NCI-H748 (cell line): ENCODE measurements at regions not wholly inside any gene's neighbourhood (a gene's known extent, or its start where the extent isn't known, plus 50 kb on each side); places are given as distances from the start of the nearest gene placed in this dataset.
"Not testable (repeated sequence)": the region's sequence is repeated elsewhere in the genome, so short reads cannot be mapped to it uniquely, and the experiment has no call there.

Experiments
- DNase-seq: peaks from one replicate; lab custom pipeline; 2025; ENCODE audit not compliant: unreplicated experiment; lab: John Stamatoyannopoulos, UW

DNA sequence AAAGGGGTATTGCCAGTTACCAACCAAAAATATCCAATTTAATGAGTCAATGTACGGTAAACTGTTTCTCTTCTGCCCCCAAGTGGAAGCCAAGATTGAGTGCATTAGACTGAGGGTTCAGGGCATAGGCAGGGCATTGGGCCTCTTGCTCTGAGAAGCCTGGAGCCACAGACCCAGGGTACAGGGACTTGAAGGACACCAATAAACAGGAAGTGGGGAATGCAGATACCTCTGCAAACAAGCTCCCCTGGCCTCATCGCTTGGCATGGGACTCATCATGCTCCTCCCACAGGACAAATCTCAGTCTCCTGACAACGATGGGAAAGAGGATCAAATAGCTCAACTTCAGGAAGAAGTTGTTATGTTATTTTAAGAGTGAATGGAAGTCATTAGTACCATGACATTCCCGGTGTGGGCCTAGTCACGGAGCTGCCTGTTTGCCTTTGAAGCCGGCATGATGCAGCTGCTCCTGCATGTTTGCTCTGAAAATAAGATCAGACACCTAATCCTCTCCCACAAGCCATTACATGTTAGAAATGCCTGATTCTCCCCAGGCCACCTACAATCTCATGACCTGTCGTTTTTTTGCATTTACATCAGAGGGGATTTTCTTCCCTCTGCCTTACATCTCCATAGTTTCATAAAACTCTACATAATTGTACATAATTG lies 224.2 kb downstream of the RCHY1 start:
- peak; percentile 95 for DNase-seq

DNA sequence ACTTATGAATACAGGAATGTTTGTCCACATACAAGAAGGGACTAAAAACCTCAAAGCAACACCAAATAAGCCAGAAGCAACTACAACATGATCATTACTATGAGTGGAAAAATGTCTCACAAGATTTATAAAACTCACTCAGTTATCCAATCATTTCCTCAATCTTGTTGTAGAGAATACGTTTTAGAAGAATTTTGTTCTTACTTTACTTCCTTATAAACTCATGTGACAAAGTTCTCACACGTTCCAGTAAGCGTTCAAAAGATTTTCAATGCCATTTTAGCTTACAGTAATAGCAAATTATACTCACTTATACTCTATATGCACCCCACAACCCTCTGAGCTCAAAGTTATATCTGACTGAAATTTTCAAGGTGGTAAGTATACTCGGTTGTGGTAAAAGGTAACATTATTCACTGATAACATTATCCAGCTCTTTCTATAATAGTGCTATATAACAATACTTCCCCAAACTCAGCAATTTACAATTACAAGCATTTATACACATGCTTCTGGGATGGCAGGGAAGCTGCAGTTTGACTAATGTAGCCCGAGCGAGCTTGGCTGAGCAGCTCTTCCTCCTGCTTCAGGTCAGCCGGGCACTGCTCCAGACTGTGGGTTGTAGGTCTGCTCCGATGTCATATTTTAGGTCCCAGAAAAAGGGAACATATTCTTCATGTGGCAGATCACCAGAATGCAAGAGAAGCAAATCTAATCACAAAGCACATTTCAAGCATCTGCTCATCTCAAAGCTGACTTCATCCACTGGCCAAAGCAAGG lies 226.3 kb downstream of the RCHY1 start:
- DNase-seq = no peak

DNA sequence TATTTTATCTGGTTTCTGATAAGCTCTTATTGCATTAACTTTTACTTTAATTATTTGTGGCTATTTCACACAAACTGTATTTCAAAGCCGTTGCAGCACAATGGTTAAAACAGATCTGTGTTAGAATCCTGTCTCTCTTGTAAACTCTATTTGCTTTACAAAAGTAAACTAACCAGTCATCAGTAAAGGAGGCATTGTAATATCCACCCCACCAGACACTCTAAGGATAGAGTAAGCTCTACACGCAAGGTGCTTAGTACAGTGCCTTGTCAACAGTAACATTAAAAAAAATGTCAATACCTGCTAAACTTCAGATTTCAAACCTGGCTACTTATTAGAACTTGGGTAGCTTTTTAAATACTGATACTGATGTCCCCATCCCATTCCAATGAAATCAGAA lies 228.4 kb downstream of the RCHY1 start:
- DNase-seq = no peak

DNA sequence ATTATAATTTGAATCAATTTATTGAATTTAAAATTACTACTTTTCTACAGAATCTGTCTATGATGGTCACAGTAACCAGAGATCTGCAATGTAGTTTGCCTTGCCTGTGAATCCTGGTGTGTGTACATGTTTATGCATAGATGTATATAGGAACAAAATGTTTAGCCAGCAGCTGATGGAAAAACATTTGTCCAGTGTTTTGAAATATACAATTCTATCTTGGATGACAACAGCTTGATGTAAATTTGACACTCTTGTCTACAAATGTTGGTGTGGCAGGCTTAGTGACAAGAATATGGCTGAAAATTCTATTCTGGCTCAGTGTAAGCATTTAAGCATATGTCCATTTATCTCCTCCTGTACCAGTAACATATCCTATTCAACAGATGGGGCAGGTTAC lies 229.4 kb downstream of the RCHY1 start:
- DNase-seq = no peak

DNA sequence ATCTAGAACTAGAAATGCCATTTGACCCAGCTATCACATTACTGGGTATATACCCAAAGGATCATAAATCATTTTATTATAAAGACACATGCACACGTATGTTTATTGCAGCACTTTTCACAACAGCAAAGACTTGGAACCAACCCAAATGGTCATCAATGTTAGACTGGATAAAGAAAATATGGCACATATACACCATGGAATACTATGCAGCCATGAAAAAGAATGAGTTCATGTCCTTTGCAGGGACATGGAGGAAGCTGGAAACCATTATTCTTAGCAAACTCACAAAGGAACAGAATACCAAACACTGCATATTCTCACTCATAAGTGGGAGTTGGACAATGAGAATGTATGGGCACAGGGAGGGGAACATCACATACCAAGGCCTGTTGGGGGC lies 233.7 kb downstream of the RCHY1 start:
- not testable (repeated sequence) for DNase-seq

DNA sequence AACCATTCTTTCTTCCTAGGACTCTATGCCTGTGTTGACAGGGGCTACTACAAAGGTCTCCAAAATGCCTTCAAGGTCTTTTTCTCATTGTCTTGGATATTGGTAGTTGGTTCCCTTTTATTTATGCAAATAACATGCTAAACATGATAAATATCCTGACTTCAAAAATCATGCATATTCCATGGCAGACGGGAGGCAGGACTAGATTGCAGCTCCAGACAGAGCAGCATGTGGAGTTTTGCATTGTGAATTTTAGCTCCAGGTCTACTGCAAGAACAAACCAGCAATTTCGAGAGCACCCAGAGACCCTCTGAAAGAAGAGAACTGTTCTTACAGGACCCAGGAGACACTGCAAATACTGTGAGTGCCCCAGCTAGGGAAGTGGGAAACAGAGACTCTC lies 254.9 kb downstream of the RCHY1 start:
- no peak for DNase-seq

DNA sequence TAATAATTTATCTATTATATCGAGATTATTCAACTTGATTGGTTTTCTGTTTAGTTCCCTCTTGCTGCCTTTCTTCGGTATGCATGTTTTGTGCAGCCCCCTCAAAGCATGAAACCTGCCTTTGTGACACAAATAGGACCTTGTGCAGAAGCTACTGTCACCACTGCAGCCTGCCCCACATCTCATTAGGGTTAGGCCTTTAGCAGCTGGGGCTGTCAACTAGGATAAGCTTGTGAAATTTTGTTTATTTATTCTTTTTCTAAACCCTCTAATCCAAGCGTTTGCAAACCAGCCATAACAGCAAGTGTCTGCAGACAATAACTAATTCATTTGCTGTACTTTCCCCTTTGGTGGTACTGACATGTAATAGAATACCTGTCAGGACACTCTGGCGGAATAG lies 258.9 kb downstream of the RCHY1 start:
- no peak for DNase-seq

DNA sequence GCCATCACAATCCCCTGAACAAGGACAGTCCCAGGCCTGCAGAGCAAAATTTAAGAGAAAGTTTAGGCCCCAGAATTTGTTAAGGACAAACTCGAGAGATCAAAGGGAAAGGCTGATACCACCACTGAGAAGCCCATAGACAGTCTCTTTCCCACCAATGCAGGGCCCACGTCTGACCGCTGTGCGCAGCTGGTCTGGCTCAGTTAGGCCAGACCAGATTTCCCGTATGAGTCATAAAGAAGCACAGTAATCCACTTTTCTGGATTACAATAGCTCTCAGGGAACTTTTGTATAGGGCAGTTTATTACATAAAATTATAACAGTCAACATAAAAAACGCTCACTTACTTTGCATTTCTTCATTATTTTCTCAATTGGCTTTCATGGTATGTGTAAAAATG lies 259.5 kb downstream of the RCHY1 start:
- no peak for DNase-seq

DNA sequence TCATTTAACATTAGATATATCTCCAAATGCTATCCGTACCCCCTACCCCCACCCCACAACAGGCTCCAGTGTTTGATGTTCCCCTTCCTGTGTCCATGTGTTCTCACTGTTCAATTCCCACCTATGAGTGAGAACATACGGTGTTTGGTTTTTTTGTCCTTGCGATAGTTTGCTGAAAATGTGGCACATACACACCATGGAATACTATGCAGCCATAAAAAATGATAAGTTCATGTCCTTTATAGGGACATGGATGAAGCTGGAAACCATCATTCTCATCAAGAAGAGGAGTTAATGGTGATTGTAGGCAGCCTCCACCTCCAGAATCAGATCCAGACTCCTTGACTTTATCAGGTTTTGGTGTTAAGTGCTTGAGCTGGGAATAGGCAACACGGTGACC lies 261.1 kb downstream of the RCHY1 start:
- not testable (repeated sequence) for DNase-seq

DNA sequence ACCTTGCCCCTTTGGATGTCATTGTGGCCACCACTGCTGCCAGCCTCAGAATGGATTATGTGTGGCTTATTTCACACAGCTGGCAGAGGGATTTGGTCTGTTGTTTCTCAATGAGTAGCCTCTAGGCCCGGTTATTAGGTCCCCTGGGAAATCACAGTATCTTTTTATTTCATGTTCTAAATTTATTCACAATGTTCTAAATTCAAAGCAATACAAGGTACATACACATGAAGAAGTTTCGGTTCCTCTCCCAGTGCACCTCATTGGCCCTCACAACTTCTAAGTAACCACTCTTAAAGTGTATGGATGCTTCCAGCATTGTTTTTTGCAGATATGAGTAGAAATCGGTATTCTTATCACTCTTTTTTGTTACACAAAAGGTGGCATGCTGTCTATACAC lies 262.7 kb downstream of the RCHY1 start:
- no peak for DNase-seq

DNA sequence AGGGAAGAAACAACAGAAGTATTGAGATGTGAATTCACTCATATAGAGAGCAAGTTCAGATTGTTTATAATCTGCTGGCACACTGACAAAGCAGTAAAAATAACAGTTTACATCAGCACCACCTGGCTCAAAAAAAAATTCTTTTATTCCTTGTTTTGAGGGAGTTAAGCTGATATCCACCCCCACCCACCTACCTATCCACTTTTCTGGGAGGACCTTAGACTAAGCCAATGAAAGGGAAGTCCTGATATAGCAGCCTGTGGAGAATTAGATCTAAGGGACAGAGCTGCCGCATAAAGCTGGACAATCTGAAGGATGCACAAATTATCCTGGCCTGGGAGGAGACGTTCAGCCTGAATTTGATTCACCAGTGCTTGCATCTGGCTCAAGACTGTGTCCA lies 264.5 kb downstream of the RCHY1 start:
- peak; percentile 58 for DNase-seq

DNA sequence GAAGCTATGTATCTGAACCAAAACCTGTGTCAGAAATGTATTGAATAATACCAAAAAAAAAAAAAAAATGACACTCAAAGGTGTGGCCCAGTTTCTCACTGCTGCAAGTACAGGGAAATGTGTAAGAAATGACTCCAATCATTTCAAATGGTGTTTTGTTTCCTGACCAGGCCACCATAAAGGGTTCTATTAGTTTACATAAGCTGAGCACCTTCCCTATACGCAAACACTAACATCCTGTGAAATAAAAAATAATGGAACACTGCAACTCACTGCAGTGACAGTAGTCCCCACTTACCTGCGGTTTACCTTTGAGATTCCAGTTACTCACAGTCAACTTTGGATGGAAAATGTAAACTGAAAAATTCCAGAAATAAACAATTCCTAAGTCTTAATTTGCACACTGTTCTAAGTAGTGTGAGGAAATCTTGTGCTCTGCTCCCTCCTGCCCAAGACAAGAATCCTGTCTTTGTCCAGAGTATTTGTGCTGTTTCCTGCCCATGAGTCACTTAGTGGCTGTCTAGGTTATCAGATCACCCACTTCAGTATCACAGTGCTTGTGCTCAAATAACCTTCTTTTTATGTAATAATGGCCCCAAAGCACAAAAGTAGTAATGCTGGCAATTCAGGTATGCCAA lies 265.3 kb downstream of the RCHY1 start:
- DNase-seq = peak; percentile 87

DNA sequence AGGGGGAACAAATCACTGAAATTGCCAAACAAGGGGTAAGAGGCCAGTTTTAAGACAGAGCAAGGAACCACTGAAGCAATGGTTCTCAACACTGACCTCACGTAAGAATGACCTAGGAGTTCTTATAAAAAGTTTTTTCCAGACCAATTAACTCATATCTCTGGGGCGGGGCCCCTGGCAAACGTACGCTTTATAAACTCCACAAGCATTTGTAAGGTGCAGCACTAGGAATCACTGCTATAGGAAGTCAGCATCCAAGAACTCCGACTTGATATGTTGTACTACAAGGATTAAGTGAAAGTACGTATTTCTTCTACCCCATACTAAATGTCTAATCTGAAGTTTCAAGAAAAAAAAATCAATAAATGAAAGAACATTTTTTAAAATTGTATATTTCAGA lies 269.9 kb downstream of the RCHY1 start:
- DNase-seq = no peak

DNA sequence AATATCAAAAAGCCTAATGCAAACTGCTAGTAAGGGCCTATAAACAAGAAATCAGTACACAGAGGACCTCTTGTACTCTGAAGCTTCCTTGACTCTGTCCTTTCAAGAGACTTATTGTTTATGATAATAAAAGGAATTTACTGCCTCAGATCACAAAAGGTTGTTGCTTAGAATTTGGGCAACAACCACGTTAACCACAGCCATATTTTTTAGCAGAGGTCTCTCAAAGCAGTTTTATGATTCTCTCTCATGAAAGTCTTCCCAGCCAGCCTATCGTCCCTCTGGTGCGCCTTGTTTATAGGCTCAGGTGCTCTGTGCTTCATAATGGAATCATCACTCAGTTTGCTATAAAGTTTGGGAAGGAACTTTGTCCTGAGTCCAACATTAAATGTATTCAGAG lies 270.6 kb downstream of the RCHY1 start:
- no peak for DNase-seq

DNA sequence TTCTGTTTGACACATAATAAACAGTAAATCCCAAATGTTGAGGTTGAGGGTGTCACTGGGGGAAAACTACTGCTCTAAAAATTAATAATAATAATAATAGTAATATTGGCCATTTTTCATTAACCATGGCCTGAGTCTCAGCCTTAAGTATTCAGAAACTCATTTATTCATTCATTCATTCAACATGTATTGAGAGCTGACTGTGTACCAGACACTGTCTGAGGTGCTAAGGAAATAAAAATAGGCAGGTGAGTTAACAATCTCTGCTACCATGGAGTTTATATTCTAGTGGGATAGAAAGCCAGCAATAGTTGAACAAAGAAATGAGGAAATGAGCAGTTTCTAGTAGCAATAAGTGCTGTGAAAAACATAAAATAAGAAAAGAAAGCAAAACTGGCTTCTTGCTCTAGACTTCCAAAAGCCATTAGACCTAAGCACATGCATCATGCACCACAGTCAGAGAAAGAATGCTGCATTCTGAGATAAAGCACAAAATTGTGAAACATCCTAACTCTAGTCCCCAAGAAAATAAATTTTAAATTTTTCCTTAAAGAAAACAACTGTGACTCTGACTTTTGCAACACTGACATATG lies 278.7 kb downstream of the RCHY1 start:
- DNase-seq = no peak

DNA sequence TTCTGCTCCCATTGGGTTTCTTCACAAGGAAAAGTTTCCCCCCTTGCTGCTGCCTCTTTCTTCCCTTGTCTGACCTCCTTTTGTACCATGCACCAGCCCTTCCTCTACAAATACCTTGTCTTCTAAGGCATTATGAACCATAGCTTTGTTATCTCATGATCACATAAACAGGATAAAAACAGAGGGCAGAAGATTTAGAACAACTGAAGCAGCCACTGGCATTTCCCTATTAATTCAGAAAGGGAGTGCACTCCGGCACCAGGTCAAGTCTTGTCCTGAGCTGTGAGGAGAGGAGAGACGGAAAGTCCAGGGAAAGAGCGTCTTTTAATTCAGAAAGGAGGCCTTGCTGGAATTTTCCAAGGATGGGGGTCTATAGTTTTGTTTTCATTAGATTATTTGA lies 281.7 kb downstream of the RCHY1 start:
- DNase-seq = no peak

DNA sequence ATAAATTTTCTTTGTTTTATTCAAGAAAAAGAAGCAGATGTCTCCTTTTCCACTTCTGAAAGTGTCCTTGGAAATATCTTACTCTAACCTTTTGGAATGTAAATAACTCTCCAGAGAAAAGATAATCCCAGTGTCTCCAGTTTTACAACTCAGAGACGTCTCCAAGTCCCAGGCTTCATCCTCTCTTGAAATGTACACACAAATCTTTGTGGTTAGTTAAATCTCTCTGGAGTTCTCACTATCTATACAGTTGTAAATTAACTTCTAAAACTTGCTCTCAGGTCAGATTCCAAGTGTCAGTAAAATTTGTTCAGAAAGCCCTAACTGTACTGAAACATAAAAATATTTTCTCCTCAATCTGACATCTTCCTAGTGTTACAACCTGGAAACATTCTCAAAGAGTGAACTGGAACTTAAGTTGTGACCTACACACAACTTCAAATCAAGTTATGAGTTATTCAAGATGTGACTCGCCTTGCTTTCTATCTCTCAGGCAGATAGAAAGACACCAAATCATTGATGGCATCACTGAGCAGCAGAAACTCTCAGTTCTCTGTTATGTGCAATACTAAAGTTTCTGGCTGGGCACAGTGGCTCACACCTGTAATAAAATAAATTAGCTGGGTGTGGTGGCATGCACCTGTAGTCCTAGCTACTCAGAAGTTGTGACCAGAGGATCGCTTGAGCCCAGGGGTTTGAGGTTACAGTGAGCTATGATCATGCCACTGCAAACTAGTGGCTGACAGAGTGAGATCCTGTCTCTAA lies 284.2 kb downstream of the RCHY1 start:
- no peak for DNase-seq

DNA sequence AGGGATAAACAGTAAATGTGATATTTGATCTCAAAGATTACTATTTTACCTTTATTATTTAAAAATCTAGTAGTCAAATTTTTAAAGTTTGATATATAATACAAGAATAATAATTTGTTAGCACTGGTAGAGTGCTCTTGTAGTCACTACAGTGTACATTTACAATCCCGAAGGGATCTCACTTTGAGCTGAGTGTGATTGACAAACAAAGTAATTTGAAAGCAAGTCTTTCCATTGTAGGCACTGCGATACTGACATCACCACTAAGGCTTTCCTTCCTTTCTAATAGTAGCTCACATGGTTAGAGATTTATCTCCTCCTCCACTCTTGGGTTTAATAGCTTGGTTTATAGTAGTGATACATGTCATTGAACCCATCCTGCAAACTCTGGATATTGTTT lies 280.6 kb downstream of the PARM1 start:
- no peak for DNase-seq

DNA sequence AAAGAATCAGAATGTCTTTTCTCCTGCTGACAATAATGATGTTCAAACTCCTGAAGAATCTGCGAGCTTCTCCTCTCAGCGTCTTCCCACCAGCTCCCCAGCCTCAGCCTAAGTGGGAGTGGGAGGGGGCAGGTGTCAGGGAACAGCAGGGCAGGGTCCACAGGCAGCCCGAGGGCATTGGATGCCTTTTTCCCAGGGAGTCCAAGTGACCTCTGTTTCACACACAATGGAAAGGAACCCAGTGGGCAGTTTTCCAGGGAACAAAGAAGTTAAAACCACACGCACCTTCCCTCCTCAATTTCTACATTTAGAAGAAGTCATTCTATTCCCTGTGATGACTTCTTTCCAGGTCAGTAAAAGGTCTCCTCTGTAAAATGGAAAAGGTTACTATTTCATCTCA lies 278.5 kb downstream of the PARM1 start:
- no peak for DNase-seq

DNA sequence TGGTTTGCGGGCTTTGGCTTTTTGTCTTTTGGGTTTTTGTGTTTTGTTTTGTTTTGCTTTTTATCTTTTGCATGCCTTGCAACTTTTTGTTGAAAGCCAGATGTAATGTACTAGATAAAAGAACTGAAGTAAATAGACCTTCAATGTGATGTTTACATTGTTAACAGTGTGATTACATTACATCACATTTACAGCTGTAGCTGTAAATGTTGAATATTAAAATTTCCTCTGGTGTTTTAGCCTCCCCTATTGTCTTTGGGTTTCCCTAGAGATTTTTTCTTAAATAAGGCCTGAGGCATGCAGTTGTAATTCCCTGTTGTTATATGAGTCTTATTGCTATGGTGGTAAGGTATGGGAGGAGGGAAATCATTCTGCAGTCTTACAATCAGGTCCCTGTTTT lies 275.0 kb downstream of the PARM1 start:
- DNase-seq = no peak

DNA sequence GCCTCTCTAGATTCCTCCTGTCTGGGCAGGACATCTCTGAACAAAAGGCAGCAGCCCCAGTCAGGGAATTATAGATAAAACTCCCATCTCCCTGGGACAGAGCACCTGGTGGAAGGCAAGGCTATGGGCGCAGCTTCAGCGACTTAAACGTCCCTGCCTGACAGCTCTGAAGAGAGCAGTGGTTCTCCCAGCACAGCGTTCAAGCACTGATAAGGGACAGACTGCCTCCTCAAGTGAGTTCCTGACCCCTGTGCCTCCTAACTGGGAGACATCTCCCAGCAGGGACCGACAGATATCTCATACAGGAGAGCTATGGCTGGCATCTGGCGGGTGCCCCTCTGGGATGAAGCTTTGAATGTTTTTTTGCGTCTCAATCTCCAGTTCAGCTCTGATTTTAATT lies 262.2 kb downstream of the PARM1 start:
- DNase-seq = no peak
